ENCODE measurements at regions not wholly inside any gene's neighbourhood (a gene's known extent, or its start where the extent isn't known, plus 50 kb on each side); places are given as distances from the start of the nearest gene placed in this dataset.

- Histone ChIP-seq H3K27ac (no peak overlapping the region), H3K4me3 (no peak overlapping the region), H3K4me1 (no peaks in the 10 kb centered on the region), H3K36me3 (no peaks in the 10 kb centered on the region), H3K27me3 (no peaks in the 10 kb centered on the region), H3K9me3 (no peaks in the 10 kb centered on the region)
- intact Hi-C loops (cut with DNase I; ENCODE audit: low total_unique reads) (no loop called here), in situ Hi-C loops (cut with MboI; ENCODE audit: low sequenced_read_pairs in 4 of 4) (no loop called here)
- DNase-seq (no peak), ATAC-seq (no peak)
- TF ChIP-seq CTCF (IDR thresholded peaks at IDR 0.05 in 4 of 5, conservative IDR thresholded peaks at IDR 0.05 in 1 of 5) (no peak), POLR2A (IDR thresholded peaks at IDR 0.05) (no peak)
Observed at GRCh38 chr4:121277194-121278105, 103.4 kb downstream of the QRFPR start.

- no peaks in the 10 kb centered on the region for H3K36me3 ChIP-seq
- in situ Hi-C loops (cut with MboI; ENCODE audit: low sequenced_read_pairs in 4 of 4) = loop anchor here in 3 of 4 donors (25.0 kb wide), 1 partner anchor 1111 kb away; no protein-coding TSS in a partner anchor
- DNase-seq = no peak
- intact Hi-C loops (cut with DNase I; ENCODE audit: low total_unique reads) = no loop called here
- ATAC-seq = no peak
- no peak overlapping the region for H3K27ac ChIP-seq
- no peaks in the 10 kb centered on the region for H3K27me3 ChIP-seq
- no peaks in the 10 kb centered on the region for H3K4me1 ChIP-seq
- TF ChIP-seq CTCF (IDR thresholded peaks at IDR 0.05 in 4 of 5, conservative IDR thresholded peaks at IDR 0.05 in 1 of 5) = no peak
- no peak for TF ChIP-seq POLR2A (IDR thresholded peaks at IDR 0.05)
- H3K9me3 ChIP-seq = no peaks in the 10 kb centered on the region
- H3K4me3 ChIP-seq = no peak overlapping the region
Observed at GRCh38 chr4:121273191-121273590, 107.6 kb downstream of the QRFPR start.

- Histone ChIP-seq H3K36me3 (no peaks in the 10 kb centered on the region), H3K4me3 (no peak overlapping the region), H3K4me1 (no peaks in the 10 kb centered on the region), H3K27ac (no peak overlapping the region), H3K27me3 (no peaks in the 10 kb centered on the region), H3K9me3 (no peaks in the 10 kb centered on the region)
- TF ChIP-seq CTCF (IDR thresholded peaks at IDR 0.05 in 4 of 5, conservative IDR thresholded peaks at IDR 0.05 in 1 of 5) = no peak
- TF ChIP-seq POLR2A (IDR thresholded peaks at IDR 0.05) = no peak
- ATAC-seq (no peak), DNase-seq (no peak)
- in situ Hi-C loops (cut with MboI; ENCODE audit: low sequenced_read_pairs in 4 of 4) = loop anchor here in 3 of 4 donors (25.0 kb wide), 1 partner anchor 1110 kb away; no protein-coding TSS in a partner anchor
- intact Hi-C loops (cut with DNase I; ENCODE audit: low total_unique reads) = no loop called here
Observed at GRCh38 chr4:121272526-121272925, 108.3 kb downstream of the QRFPR start.

- H3K4me1 ChIP-seq = no peaks in the 10 kb centered on the region
- no peak for DNase-seq
- H3K27ac ChIP-seq = no peak overlapping the region
- TF ChIP-seq POLR2A (IDR thresholded peaks at IDR 0.05) = no peak
- no peak for TF ChIP-seq CTCF (IDR thresholded peaks at IDR 0.05 in 4 of 5, conservative IDR thresholded peaks at IDR 0.05 in 1 of 5)
- no peak overlapping the region for H3K4me3 ChIP-seq
- in situ Hi-C loops (cut with MboI; ENCODE audit: low sequenced_read_pairs in 4 of 4) (loop anchor here in 3 of 4 donors (25.0 kb wide), 1 partner anchor 1108 kb away; no protein-coding TSS in a partner anchor), intact Hi-C loops (cut with DNase I; ENCODE audit: low total_unique reads) (no loop called here)
- H3K36me3 ChIP-seq = no peaks in the 10 kb centered on the region
- no peak for ATAC-seq
- H3K9me3 ChIP-seq = no peaks in the 10 kb centered on the region
- H3K27me3 ChIP-seq = no peaks in the 10 kb centered on the region
Observed at GRCh38 chr4:121270389-121270788, 106.3 kb upstream of the TNIP3 start.

Measured in gastrocnemius medialis (tissue), 4 donors.